GM18505 (cell line): ENCODE measurements at regions not wholly inside any gene's neighbourhood (a gene's known extent, or its start where the extent isn't known, plus 50 kb on each side); places are given as distances from the start of the nearest gene placed in this dataset.
"Not testable (repeated sequence)": the region's sequence is repeated elsewhere in the genome, so short reads cannot be mapped to it uniquely, and the experiment has no call there.

Experiments used
- ATAC-seq: cut with Tn5 transposase; IDR thresholded peaks from one replicate; pipeline ENCODE4 v1.9.1; 2021; ENCODE audit not compliant: unreplicated experiment
- POLR2A ChIP-seq: IDR thresholded peaks from 4 replicates; pipeline ENCODE4 v1.6.1; 2011; ENCODE audit warnings: borderline replicate concordance; ENCODE audit not compliant: insufficient read depth, insufficient read length; ENCODE audit errors: extremely low read depth

GRCh38 chr1:245085508-245086095 lies 69.2 kb upstream of the KIF26B start:
- no peak for TF ChIP-seq POLR2A
- no peak for ATAC-seq

GRCh38 chr1:245084551-245084950 lies 70.2 kb upstream of the KIF26B start:
- ATAC-seq = no peak
- no peak for TF ChIP-seq POLR2A

DNA sequence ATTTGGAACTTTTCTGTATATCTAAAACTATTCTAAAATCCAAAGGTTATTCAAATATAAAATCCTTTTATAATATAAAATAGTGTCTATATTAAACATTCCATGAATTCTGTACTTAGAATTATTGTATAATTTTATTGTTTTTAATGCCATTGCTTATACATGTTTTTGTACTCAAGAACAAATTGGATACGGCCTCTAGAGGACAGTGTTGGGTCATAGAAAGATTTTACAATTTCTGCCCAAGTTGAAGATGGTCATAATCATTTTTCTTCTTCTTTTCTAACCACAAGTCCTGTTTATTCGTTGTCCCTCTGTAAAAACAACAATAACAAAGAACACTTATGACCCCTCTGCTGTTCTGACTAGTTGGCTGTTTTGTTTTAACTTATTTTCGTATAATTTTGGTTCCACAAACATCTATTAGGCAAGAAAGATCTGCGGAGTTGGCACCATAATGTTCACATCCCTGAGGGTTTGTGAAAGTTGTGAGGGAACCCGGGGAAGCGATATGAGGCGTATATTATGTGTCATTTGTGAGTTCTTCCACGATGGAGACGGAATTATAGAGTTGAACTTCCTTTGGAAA lies 75.7 kb upstream of the KIF26B start:
- no peak for ATAC-seq
- TF ChIP-seq POLR2A = no peak

DNA sequence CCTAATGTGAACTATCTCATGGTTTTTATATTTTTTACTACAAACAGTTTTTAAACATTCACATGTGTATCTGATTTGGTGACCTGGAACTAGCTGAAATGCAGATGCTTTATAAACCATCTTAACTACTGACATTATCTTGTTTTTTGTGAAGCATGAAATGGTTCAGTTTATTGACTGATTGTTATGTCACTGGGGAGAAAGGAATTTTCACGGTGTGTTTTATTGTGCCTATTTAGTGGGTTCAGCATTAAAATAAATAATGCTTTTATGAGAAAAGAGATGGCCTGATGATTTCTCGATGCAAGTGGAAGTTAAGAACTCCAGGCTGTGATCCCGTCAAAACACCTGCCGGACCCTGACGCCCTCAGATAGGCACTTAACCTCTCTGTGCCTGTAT lies 79.9 kb upstream of the KIF26B start:
- ATAC-seq = no peak
- TF ChIP-seq POLR2A = no peak

- TF ChIP-seq POLR2A = no peak
- no peak for ATAC-seq
Observed at GRCh38 chr1:245074232-245074747, 80.5 kb upstream of the KIF26B start.

DNA sequence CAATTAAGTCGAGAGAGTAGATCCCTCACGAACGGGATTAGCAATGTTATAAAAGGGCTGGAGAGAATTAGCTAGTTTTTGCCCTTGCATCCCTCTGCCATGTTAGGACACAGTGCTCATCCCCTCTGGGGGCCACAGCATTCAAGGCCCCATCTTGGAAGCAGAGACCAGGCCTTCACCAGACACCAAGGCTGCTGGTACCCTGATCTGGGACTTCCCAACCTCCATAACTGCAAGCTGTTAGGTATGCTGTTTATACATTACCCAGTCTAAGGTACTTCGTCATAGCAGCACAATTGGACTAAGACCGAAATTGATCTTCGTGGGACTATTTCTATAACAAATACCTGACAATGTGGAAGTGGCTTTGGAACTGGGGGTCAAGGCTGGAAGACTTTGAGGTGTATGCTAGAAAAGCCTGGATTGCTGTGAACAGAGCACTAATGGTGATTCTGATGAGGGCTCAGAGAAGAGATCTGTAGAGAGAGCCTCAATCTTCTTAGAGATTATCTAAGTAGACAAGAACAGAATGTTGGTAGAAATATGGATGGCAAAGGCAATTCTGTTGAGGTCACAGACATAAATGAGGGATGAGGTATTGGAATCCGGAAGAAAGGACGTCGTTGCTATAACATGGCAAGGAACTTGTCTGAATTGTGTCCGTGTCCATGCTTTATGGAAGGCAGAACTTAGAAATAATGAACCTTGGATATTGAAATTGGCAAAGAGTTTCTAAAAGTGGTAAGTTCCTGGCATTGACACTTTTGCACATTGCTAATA lies 83.8 kb upstream of the KIF26B start:
- no peak for TF ChIP-seq POLR2A
- no peak for ATAC-seq

DNA sequence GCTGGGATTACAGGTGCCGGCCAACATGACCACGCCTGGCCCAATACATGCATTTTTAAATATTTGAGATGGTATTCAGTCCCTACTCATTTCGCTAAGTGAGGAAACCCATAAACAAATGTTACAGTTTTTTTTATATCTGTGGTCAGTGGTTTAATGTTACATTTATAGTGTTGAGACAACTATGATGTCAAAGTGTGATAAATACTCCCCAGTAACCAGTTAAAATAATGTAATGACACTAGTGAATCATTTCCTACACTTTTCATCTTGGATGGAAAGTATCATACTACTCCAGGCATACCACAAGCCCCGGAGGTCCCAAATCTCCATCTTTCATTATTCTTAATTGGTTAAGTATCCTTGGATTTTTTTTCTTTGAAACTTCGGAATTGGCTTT lies 87.5 kb upstream of the KIF26B start:
- no peak for TF ChIP-seq POLR2A
- ATAC-seq = no peak

DNA sequence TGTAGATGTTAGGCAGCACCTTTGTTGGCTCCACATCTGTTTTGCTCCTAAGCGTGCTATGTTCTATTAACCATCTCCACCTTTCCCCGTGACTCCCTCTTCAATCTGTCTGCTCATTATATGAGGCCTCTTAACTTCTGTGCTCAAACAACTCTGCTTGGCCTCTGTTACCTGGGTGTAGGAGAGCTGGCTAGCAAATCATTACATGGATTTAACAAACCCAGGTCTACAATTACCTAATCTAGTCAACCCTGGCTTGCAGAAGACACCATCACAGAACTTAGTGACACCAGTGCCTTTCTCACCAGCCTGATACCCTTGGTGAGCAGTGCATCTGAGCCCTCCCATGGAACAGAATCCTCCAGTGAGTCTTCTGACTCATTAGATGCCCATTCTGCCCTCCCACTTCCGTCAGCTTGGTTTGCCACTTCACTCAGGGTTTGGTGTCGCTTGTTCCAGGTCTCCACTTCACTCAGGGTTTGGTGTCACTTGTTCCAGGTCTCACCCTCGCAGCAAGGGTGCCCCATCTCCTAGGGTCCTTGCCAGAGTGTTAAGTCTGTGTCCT lies 92.0 kb upstream of the KIF26B start:
- no peak for ATAC-seq
- TF ChIP-seq POLR2A = no peak

- not testable (repeated sequence) for ATAC-seq
Observed at GRCh38 chr1:245061808-245062207, 93.0 kb upstream of the KIF26B start.

- TF ChIP-seq POLR2A = no peak
- ATAC-seq = no peak
Observed at GRCh38 chr1:245060684-245061374, 94.0 kb upstream of the KIF26B start.

DNA sequence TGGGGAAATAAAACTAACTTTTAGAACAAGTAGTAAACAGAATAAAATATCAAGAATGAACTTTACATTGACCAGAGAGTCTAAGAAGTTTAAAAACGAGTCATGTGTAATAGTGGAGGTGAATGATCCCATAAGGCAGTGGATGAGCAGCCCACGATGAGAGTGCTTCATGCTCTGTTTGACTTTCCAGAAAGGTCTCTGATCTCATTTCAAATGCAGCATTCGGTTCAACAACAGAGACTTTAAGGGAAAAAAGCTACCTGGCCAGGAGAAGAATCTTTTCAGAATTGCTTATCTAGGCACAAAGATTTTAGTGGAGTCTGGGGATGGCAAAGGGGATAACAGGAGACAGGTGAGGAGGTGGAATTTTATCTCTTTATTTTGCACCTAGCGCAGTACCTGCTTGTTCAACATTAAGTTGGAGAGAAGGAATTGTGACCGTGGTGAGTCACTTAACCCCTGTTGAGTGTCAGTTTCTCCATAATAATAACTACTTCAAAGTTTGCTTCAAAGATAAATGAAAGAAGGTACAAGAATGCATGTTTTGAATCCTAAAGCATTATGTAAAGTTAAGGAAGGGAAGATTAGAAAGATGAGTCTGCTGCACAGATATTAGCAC lies 94.9 kb upstream of the KIF26B start:
- no peak for ATAC-seq
- no peak for TF ChIP-seq POLR2A

DNA sequence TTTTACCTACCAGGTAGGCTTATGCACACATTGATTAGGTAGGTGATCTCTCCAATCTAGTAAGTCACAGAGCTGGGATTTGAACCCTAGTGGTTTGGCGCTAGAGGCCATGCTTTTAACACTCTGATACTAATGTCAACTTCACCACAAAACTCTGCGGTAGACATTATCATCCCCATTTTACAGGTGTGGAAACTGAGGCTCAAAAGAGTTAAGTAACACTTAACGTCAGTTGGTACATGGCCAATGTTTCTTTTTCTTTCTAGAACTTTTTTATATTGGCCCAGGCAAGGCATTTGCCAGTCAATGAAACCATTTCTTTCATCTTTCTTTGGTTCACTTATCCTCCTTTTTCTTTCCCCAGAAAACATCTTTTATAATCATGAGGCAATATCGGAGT lies 95.9 kb upstream of the KIF26B start:
- TF ChIP-seq POLR2A = no peak
- no peak for ATAC-seq

DNA sequence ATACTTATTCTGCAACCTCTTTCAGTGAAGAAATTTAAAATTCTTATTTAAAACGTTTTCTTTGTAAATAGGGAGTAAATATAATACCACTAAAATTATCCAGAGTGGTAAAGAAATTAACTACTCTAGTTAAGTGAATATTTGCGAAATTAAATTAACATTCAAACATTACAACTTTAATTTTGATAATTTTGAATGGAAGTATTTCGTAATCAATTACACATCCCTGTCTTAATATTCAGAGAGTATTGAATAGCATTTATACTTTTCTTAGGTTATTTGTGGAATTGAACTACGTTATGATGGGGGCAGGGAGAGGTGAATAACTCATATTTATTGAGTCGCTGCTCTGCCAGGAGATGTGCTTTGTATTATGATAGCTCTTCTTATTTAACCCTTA lies 96.3 kb upstream of the KIF26B start:
- no peak for TF ChIP-seq POLR2A
- ATAC-seq = no peak

DNA sequence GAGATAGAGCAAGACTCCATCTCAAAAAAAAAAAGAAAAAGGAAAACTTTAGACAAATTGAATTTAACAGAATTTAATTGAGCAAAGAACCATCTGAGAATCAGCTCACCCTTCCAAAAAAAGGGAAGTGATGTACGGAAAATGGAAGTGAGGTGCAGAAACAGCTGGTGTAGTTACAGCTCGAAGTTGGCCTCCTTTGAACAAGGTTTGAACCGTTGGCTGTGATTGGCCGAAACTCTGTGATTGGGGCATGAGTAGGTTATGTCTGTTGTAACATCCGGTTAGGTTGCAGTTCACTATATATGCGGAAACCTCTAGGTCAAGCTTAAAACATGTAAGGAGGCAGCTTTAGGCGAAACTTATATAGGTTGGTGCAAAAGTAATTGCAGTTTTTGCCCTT lies 97.9 kb upstream of the KIF26B start:
- ATAC-seq = no peak
- TF ChIP-seq POLR2A = no peak

- ATAC-seq = not testable (repeated sequence)
Observed at GRCh38 chr1:245056296-245056695, 98.5 kb upstream of the KIF26B start.
